Heart left ventricle (tissue), 16 donors: ENCODE measurements at regions not wholly inside any gene's neighbourhood (a gene's known extent, or its start where the extent isn't known, plus 50 kb on each side); places are given as distances from the start of the nearest gene placed in this dataset.
A peak's percentile ranks its signal among the peaks of the same experiment; 100 is the strongest.

Source experiments
- ATAC-seq, 4 donors: fragments of 200-7000 bp; cut with Tn5 transposase; one replicate each; pipeline ENCODE4 v1.9.1; 2020 to 2022; ENCODE audit warnings: moderate library complexity in 4 of 4, mild to moderate bottlenecking in 3 of 4, moderate number of reproducible peaks in 1 of 4
- DNase-seq, 5 donors: peaks; one replicate each; pipeline ENCODE4 v3.0.0-alpha.2; 2020
- H3K27ac ChIP-seq, 12 donors: fragments of 200-600 bp; sonication (generic) in 4 of 12; one replicate each; pipeline versions ENCODE4 v1.5.0 to v1.8.0; 2016 to 2022; ENCODE audit warnings: mild to moderate bottlenecking in 2 of 12
- H3K27me3 ChIP-seq, 9 donors: fragments of 200-600 bp; sonication (generic) in 2 of 9; one replicate each; pipeline versions ENCODE4 v1.5.1 to v1.8.0; 2016 to 2022; ENCODE audit warnings: mild to moderate bottlenecking in 3 of 9
- H3K36me3 ChIP-seq, 9 donors: fragments of 200-600 bp; sonication (generic) in 2 of 9; one replicate each; pipeline versions ENCODE4 v1.5.0 to v1.8.0; 2018 to 2022; ENCODE audit warnings: mild to moderate bottlenecking in 2 of 9
- H3K4me1 ChIP-seq, 12 donors: fragments of 200-600 bp; sonication (generic) in 4 of 12; one replicate each; pipeline versions ENCODE4 v1.5.0 to v1.8.0; 2016 to 2022; ENCODE audit warnings: mild to moderate bottlenecking in 3 of 12
- H3K4me3 ChIP-seq, 12 donors: fragments of 200-600 bp; sonication (generic) in 4 of 12; one replicate each; pipeline versions ENCODE4 v1.5.0 to v1.8.0; 2017 to 2022; ENCODE audit warnings: mild to moderate bottlenecking in 9 of 12, moderate library complexity in 4 of 12
- H3K9me3 ChIP-seq, 12 donors: fragments of 200-600 bp; sonication (generic) in 4 of 12; one replicate each; pipeline versions ENCODE4 v1.5.0 to v1.8.0; 2016 to 2022; ENCODE audit warnings: mild to moderate bottlenecking in 1 of 12
- POLR2A ChIP-seq, 2 donors: fragments of 450-650 bp; IDR thresholded peaks; one replicate each; pipeline ENCODE4 v1.6.1; 2017; ENCODE audit warnings: antibody characterized with exemption in 2 of 2, mild to moderate bottlenecking in 2 of 2, moderate library complexity in 2 of 2
- WGBS, 4 donors: extraction: QIAGEN DNeasy Blood & Tissue Kit in 2 of 4; methylation state at CpG; one replicate each; pipeline versions ENCODE4 v1.1.5 to v1.1.7; 2013 to 2018; 5-methylcytosine and 5-hydroxymethylcytosine counted together
- intact Hi-C, 10 donors: fragments of 100-400 bp; cut with DNase I; formaldehyde crosslinking; loops; one replicate each; pipeline versions ENCODE4 v1.11.1 to v1.14.2; 2022
- TF ChIP-seq, protein P1 (sequence below), 12 donors: fragments of 200-600 bp; sonication (generic) in 4 of 12; IDR thresholded peaks; one replicate each; pipeline versions ENCODE4 v1.5.0 to v1.8.0; 2018 to 2022; ENCODE audit warnings: antibody characterized with exemption in 12 of 12, mild to moderate bottlenecking in 5 of 12
- donor health status: ischemic (EF 13 %, LVEDD 7.1; RV severe dilation, severe dysfunction).
- donor health status: healthy with polysubstance abuse.
- donor health status: DM: no; HTN: yes; CAD: no.
- donor health status: DM: no; HTN: no; CAD: no.
- donor health status: ischemic (EF 25% LVEDD 6.9; RV normal size, moderate dysfunction).
- donor health status: ischemic (EF 25% LVEDD 5.7; RV mildly dilated, moderate dysfunction).
- donor health status: healthy.
- donor health status: DM: yes; HTN: yes; CAD: no.
- donor health status: ischemic (EF 35%, LVEDD 5.7; RV mildly dilated, moderate dysfunction).
- donor health status: nonischemic (EF 11% LVEDD 7.7; RV severe dilation, severe dysfunction).
- donor health status: DM: yes; HTN: yes; CAD: no.
- donor health status: PGD.
- donor health status: ischemic (EF 29% LVEDD 5.4; RV normal size, mild dysfunction).
- donor health status: nonischemic (EF 23%, LVEDD 6.1; RV moderate dilation, normal function).

DNA sequence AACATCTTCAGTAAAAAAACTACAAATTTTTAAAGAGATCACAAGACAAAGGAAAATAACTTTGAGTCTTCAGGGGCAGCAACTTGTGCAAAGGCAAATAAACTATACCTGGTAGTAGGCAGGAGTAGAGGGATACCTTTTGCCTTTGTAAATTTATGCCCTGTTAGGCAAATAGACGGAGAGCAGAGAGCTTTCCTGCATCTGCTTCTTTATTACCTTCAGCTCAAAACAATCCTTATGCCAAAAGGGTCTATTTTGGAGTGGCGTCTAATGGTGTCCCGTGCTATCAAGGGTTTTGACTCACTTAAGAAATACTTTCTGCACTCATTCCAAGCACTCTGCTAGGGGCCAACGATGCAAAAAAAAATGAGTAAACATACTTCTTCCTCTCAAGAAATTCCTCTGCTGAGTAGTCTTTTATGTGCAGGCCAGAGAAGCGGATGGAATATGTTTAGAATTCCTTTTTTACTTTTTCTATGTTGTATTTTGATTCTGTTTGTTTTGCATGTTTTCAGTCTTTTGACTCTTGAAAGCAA is 131.9 kb downstream of the ANXA5 start:
- Histone ChIP-seq H3K27ac (no peak overlapping the region), H3K9me3 (no peaks in the 10 kb centered on the region), H3K4me3 (no peak overlapping the region), H3K36me3 (no peaks in the 10 kb centered on the region), H3K27me3 (no peaks in the 10 kb centered on the region), H3K4me1 (no peaks in the 10 kb centered on the region)
- ATAC-seq = no peak
- no peak for DNase-seq
- WGBS, 4 donors = 61 to 75% (median 69%) methylated on average over 5 of the region's 5 CpGs
- TF ChIP-seq, protein P1, sequence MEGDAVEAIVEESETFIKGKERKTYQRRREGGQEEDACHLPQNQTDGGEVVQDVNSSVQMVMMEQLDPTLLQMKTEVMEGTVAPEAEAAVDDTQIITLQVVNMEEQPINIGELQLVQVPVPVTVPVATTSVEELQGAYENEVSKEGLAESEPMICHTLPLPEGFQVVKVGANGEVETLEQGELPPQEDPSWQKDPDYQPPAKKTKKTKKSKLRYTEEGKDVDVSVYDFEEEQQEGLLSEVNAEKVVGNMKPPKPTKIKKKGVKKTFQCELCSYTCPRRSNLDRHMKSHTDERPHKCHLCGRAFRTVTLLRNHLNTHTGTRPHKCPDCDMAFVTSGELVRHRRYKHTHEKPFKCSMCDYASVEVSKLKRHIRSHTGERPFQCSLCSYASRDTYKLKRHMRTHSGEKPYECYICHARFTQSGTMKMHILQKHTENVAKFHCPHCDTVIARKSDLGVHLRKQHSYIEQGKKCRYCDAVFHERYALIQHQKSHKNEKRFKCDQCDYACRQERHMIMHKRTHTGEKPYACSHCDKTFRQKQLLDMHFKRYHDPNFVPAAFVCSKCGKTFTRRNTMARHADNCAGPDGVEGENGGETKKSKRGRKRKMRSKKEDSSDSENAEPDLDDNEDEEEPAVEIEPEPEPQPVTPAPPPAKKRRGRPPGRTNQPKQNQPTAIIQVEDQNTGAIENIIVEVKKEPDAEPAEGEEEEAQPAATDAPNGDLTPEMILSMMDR (IDR thresholded peaks at IDR 0.05) = no peak
- TF ChIP-seq POLR2A (IDR thresholded peaks at IDR 0.05) = no peak
- intact Hi-C loops = no loop called here

DNA sequence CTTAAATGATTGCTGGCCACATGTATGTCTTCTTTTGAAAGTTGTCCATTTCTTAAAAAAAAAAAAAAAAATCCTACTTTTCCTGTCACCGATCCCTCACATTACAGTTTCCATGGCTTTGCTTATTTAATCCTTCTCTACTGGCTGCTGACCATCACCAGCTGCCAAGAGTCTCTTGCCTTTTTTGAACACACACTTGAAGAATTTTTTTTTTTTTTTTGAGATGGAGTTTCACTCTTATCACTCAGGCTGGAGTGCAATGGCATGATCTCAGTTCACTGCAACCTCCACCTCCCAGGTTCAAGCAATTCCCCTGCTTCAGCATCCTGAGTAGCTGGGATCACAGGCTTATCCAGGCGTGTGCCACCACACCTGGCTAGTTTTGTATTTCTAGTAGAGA is 134.0 kb downstream of the ANXA5 start:
- intact Hi-C loops = no loop called here
- TF ChIP-seq, protein P1 (IDR thresholded peaks at IDR 0.05) = no peak
- TF ChIP-seq POLR2A (IDR thresholded peaks at IDR 0.05) = no peak
- H3K36me3 ChIP-seq = no peaks in the 10 kb centered on the region
- no peak overlapping the region for H3K4me3 ChIP-seq
- H3K9me3 ChIP-seq = no peaks in the 10 kb centered on the region
- H3K27me3 ChIP-seq = no peaks in the 10 kb centered on the region
- WGBS, 4 donors = 77 to 87% (median 83%) methylated on average over 2 of the region's 2 CpGs
- DNase-seq (no peak), ATAC-seq (no peak)
- H3K4me1 ChIP-seq = no peaks in the 10 kb centered on the region
- H3K27ac ChIP-seq = no peak overlapping the region

DNA sequence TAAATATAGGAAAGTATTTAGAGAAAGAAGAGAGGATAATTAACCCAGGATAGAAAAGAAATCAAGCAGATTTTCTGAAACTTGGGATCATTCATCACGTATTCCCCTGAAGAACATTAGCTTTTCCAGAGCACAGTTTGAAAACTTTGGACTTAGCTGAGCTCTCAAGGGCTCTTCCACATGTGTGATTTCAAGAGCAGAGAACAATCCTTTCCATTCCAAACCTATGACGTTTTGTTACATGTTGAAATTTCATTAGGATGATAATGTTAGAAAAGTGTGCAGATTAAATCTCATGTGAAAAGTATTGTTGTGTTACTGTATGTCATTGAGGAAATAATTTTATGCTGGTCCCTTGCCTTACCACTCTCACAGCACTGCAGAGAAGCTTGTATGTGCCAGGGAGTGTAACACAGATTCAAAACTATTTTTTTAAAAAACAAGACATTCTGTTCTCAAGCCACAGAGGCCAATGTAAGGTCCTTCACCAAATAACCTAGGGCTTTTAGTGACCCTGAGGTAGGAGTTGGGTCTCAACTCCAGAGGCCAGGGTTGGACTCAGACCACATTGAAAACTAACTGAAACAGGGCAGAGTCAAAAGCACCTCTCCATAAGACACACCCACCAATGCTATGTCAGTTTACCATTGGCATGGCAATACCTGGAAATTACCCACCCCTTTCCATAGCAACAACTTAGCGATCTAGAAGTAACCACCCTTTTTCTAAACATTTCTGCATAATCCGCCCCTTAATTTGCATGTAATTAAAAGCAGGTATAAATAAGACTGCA is 141.3 kb downstream of the ANXA5 start:
- H3K4me1 ChIP-seq = peaks cover 0 to 34% (median 6%) of the 10 kb centered on the region in 12 donors
- H3K27me3 ChIP-seq = no peaks in the 10 kb centered on the region
- H3K27ac ChIP-seq = peak overlapping the region in 10 of 12 donors; percentile 23 to 77 (median 58)
- intact Hi-C loops = loop anchor here in 2 of 10 donors (5.0 to 10.0 kb wide), 2 partner anchors 37 to 71 kb away; no protein-coding TSS in a partner anchor
- no peaks in the 10 kb centered on the region for H3K36me3 ChIP-seq
- peak; percentile 49 to 80 (median 69) for ATAC-seq
- WGBS, 4 donors = 60 to 73% (median 66%) methylated on average over 4 of the region's 4 CpGs
- H3K9me3 ChIP-seq = no peaks in the 10 kb centered on the region
- no peak for DNase-seq
- H3K4me3 ChIP-seq = no peak overlapping the region
- no peak for TF ChIP-seq POLR2A (IDR thresholded peaks at IDR 0.05)
- TF ChIP-seq, protein P1 (IDR thresholded peaks at IDR 0.05) = no peak

DNA sequence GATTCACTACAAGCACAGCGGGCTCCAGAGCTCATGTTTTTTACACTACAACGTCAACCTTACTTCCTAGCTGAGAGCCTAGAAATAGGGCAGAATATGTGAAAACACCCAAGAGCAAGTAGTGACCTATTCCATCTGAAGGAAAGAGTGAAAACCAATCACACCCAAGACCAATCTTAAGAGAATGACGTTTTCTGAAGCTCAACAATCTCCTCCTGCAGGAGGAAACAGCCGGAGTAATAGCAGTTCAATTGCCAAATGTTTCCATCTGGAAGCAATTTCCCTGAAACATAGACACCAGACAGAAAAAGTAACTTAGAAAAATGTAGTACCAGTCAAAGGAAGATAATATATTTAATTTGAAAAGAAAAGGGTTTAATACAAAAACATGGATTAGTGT is 142.4 kb downstream of the ANXA5 start:
- Histone ChIP-seq H3K4me1 (peaks cover 0 to 34% (median 6%) of the 10 kb centered on the region in 12 donors), H3K27ac (peak overlapping the region in 9 of 12 donors; percentile 23 to 77 (median 63)), H3K9me3 (no peaks in the 10 kb centered on the region), H3K27me3 (no peaks in the 10 kb centered on the region), H3K4me3 (no peak overlapping the region), H3K36me3 (no peaks in the 10 kb centered on the region)
- no peak for TF ChIP-seq POLR2A (IDR thresholded peaks at IDR 0.05)
- TF ChIP-seq, protein P1 (IDR thresholded peaks at IDR 0.05) = no peak
- ATAC-seq (peak; percentile 63 to 86 (median 82)), DNase-seq (no peak)
- intact Hi-C loops = loop anchor here in 1 of 10 donors (10.0 kb wide), 1 partner anchor 70 kb away; no protein-coding TSS in a partner anchor
- 43 to 52% (median 48%) methylated on average over 4 of the region's 4 CpGs for WGBS, 4 donors
